Keratinocyte (primary cell): ENCODE measurements at regions not wholly inside any gene's neighbourhood (a gene's known extent, or its start where the extent isn't known, plus 50 kb on each side); places are given as distances from the start of the nearest gene placed in this dataset.

ENCODE experiments used
- DNase-seq: peaks from one replicate; pipeline ENCODE4 v3.0.0-alpha.2; 2011; ENCODE audit warnings: low read depth, missing footprints, low spot score
- FAIRE-seq: peaks from 2 replicates; lab custom pipeline; 2011; peaks lifted over from hg19 to GRCh38; lab: Jason Lieb, UNC
- H2AFZ ChIP-seq: 2 replicates; pipeline ENCODE4 v1.6.0; 2012; ENCODE audit warnings: low read length, control low read depth, inconsistent platforms; ENCODE audit not compliant: control insufficient read depth
- H3K27ac ChIP-seq: 2 replicates; pipeline ENCODE4 v1.5.1; 2011; ENCODE audit warnings: low read length; ENCODE audit not compliant: control insufficient read depth, insufficient read depth
- H3K27me3 ChIP-seq: 3 replicates; pipeline ENCODE4 v1.6.0; 2011; ENCODE audit warnings: low read length; ENCODE audit not compliant: control insufficient read depth, insufficient read depth; ENCODE audit errors: extremely low read depth
- H3K36me3 ChIP-seq, 2 experiments: 2 replicates in 1 of 2; 3 replicates in 1 of 2; pipeline ENCODE4 v1.5.1; 2011; ENCODE audit warnings: low read length in 2 of 2, mild to moderate bottlenecking in 1 of 2; ENCODE audit not compliant: control insufficient read depth in 2 of 2, insufficient read depth in 2 of 2; ENCODE audit errors: extremely low read depth in 1 of 2
- H3K4me1 ChIP-seq: 3 replicates; pipeline ENCODE4 v1.5.1; 2011; ENCODE audit warnings: low read length; ENCODE audit not compliant: control insufficient read depth, insufficient read depth; ENCODE audit errors: extremely low read depth
- H3K4me2 ChIP-seq: 3 replicates; pipeline ENCODE4 v1.6.0; 2011; ENCODE audit warnings: low read depth, low read length; ENCODE audit not compliant: control insufficient read depth, insufficient read depth; ENCODE audit errors: extremely low read depth
- H3K4me3 ChIP-seq, 3 experiments: fragments of 200-600 bp in 1 of 3; sonication (generic) in 1 of 3; 2 replicates in 2 of 3; 3 replicates in 1 of 3; pipeline ENCODE4 v1.5.1; 2011 to 2016; ENCODE audit warnings: low read length in 3 of 3, mild to moderate bottlenecking in 3 of 3, control low read depth in 2 of 3, inconsistent platforms in 1 of 3, low read depth in 1 of 3, mixed read lengths in 1 of 3, mixed run types in 1 of 3, moderate library complexity in 1 of 3; ENCODE audit not compliant: control insufficient read depth in 2 of 3, insufficient read depth in 2 of 3; ENCODE audit errors: extremely low read depth in 1 of 3
- H3K79me2 ChIP-seq: 2 replicates; pipeline ENCODE4 v1.6.0; 2012; ENCODE audit warnings: low read length; ENCODE audit not compliant: control insufficient read depth, insufficient read depth
- H3K9ac ChIP-seq: 3 replicates; pipeline ENCODE4 v1.6.0; 2011; ENCODE audit warnings: low read length; ENCODE audit not compliant: control insufficient read depth, insufficient read depth; ENCODE audit errors: extremely low read depth
- H3K9me1 ChIP-seq: 3 replicates; pipeline ENCODE4 v1.6.0; 2011; ENCODE audit warnings: low read length; ENCODE audit not compliant: control insufficient read depth, insufficient read depth; ENCODE audit errors: extremely low read depth
- H3K9me3 ChIP-seq: 2 replicates; pipeline ENCODE4 v1.5.1; 2012; ENCODE audit warnings: low read depth, low read length; ENCODE audit not compliant: control insufficient read depth
- H4K20me1 ChIP-seq: 3 replicates; pipeline ENCODE4 v1.6.0; 2011; ENCODE audit warnings: low read length; ENCODE audit not compliant: control insufficient read depth, insufficient read depth; ENCODE audit errors: extremely low read depth
- EZH2 ChIP-seq: IDR thresholded peaks from one replicate; pipeline ENCODE4 v1.6.1; 2012; ENCODE audit warnings: inconsistent platforms, mild to moderate bottlenecking, low read length, moderate library complexity
- dilution Hi-C: fragments of 300-500 bp; cut with MboI; formaldehyde crosslinking; loops from one replicate; pipeline ENCODE4 v1.7.0; 2020; ENCODE audit warnings: low sequenced_read_pairs; ENCODE audit not compliant: extremely low pct_ligation_motif_present
- TF ChIP-seq, protein P1 (sequence below), 3 experiments: IDR thresholded peaks in 1 of 3; conservative IDR thresholded peaks in 1 of 3; optimal IDR thresholded peaks in 1 of 3; 2 replicates in 2 of 3; 3 replicates in 1 of 3; pipeline versions ENCODE3 to v1.5.1; 2011; ENCODE audit warnings: low read length in 3 of 3, mild to moderate bottlenecking in 3 of 3, moderate library complexity in 2 of 3, control low read depth in 1 of 3, inconsistent platforms in 1 of 3; ENCODE audit not compliant: insufficient read depth in 2 of 3; ENCODE audit errors: extremely low read depth in 1 of 3

DNA sequence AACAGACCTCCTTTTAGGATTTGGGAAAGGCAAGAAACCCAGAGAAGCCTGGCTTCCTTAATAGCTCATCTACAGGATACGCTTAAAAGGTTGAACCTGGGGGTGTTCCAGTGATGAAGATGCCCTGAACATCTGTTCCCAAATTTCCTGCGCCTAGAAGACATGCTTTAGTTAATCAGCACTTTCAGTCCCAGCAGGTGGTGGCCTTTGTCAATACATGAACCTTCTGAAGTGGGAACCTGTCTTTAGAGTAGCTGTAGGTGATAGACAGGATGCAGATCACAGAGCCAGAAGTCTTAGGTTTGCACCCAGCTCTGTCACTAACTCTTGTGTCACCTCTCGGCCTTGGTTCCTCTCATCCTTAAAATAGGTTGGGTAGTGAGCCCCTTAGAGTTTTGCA is 149.7 kb upstream of the SYNPR start:
- Histone ChIP-seq H2AFZ (no peak overlapping the region), H3K4me1 (no peaks in the 10 kb centered on the region), H4K20me1 (no peaks in the 10 kb centered on the region), H3K4me3 (no peak overlapping the region), H3K9ac (no peak overlapping the region), H3K9me3 (no peaks in the 10 kb centered on the region), H3K27me3 (no peaks in the 10 kb centered on the region), H3K4me2 (no peak overlapping the region), H3K79me2 (no peaks in the 10 kb centered on the region), H3K36me3 (no peaks in the 10 kb centered on the region), H3K27ac (no peak overlapping the region), H3K9me1 (no peaks in the 10 kb centered on the region)
- FAIRE-seq: no peak
- DNase-seq: no peak
- no peak for TF ChIP-seq EZH2
- TF ChIP-seq, protein P1, sequence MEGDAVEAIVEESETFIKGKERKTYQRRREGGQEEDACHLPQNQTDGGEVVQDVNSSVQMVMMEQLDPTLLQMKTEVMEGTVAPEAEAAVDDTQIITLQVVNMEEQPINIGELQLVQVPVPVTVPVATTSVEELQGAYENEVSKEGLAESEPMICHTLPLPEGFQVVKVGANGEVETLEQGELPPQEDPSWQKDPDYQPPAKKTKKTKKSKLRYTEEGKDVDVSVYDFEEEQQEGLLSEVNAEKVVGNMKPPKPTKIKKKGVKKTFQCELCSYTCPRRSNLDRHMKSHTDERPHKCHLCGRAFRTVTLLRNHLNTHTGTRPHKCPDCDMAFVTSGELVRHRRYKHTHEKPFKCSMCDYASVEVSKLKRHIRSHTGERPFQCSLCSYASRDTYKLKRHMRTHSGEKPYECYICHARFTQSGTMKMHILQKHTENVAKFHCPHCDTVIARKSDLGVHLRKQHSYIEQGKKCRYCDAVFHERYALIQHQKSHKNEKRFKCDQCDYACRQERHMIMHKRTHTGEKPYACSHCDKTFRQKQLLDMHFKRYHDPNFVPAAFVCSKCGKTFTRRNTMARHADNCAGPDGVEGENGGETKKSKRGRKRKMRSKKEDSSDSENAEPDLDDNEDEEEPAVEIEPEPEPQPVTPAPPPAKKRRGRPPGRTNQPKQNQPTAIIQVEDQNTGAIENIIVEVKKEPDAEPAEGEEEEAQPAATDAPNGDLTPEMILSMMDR (optimal IDR thresholded peaks at IDR 0.05 in 1 of 3, IDR thresholded peaks at IDR 0.05 in 1 of 3, conservative IDR thresholded peaks at IDR 0.05 in 1 of 3; ENCODE audit: extremely low read depth in 1 of 3, insufficient read depth in 2 of 3, low read length in 3 of 3): no peak
- dilution Hi-C loops: no loop called here

DNA sequence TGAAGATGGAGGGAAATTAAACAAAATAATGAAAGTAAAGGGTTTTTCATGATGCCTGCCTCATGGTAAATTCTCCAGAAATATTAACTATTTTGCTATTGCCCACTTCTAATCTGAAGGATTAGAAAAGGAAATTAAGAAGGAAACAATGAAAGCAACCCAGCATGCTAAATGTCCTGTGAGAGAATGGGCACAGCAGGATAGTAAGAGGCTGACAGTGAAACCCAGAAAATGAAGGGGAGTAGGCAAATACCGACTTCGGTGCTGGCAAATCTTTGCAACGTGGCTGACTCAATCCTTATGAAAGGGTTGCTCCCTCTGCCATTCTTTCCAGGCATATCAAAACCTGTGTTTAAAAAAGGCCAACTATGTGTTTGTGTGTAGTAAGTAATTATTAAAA is 147.5 kb upstream of the SYNPR start:
- H3K79me2 ChIP-seq: no peaks in the 10 kb centered on the region
- no peaks in the 10 kb centered on the region for H3K4me1 ChIP-seq
- H3K36me3 ChIP-seq: no peaks in the 10 kb centered on the region
- no peak for DNase-seq
- H3K4me3 ChIP-seq: no peak overlapping the region
- FAIRE-seq: no peak
- H3K27me3 ChIP-seq: no peaks in the 10 kb centered on the region
- no peaks in the 10 kb centered on the region for H4K20me1 ChIP-seq
- no peak overlapping the region for H3K27ac ChIP-seq
- no peak for TF ChIP-seq EZH2
- TF ChIP-seq, protein P1 (optimal IDR thresholded peaks at IDR 0.05 in 1 of 3, IDR thresholded peaks at IDR 0.05 in 1 of 3, conservative IDR thresholded peaks at IDR 0.05 in 1 of 3; ENCODE audit: extremely low read depth in 1 of 3, insufficient read depth in 2 of 3, low read length in 3 of 3): no peak
- no peak overlapping the region for H3K4me2 ChIP-seq
- dilution Hi-C loops: no loop called here
- H3K9me3 ChIP-seq: no peaks in the 10 kb centered on the region
- H3K9ac ChIP-seq: no peak overlapping the region
- H2AFZ ChIP-seq: no peak overlapping the region
- no peaks in the 10 kb centered on the region for H3K9me1 ChIP-seq
